ENCODE measurements at regions not wholly inside any gene's neighbourhood (a gene's known extent, or its start where the extent isn't known, plus 50 kb on each side); places are given as distances from the start of the nearest gene placed in this dataset.

GRCh38 chr12:47558625-47559345, 147.0 kb downstream of the RPAP3 start:
- no peak for DNase-seq

GRCh38 chr12:47557386-47557785, 148.4 kb downstream of the RPAP3 start:
- no peak for DNase-seq

GRCh38 chr12:47556261-47557030, 149.4 kb downstream of the RPAP3 start:
- DNase-seq, result no peak

- DNase-seq, result no peak
These were observed 151.7 kb downstream of the RPAP3 start for GRCh38 chr12:47554046-47554653.

- DNase-seq, result no peak
These were observed 152.6 kb downstream of the RPAP3 start for GRCh38 chr12:47553266-47553665.

GRCh38 chr12:47551426-47551851, 154.4 kb downstream of the RPAP3 start:
- no peak for DNase-seq

- no peak for DNase-seq
These were observed 156.6 kb downstream of the RPAP3 start for GRCh38 chr12:47549258-47549657.

- no peak for DNase-seq
These were observed 157.4 kb downstream of the RPAP3 start for GRCh38 chr12:47548401-47548800.

- no peak for DNase-seq
These were observed 158.8 kb downstream of the RPAP3 start for GRCh38 chr12:47547077-47547476.

GRCh38 chr12:47545938-47546609, 159.8 kb downstream of the RPAP3 start:
- no peak for DNase-seq

GRCh38 chr12:47534695-47535094, 171.1 kb downstream of the RPAP3 start:
- DNase-seq, result no peak

- no peak for DNase-seq
These were observed 175.8 kb downstream of the RPAP3 start for GRCh38 chr12:47530050-47530449.

- no peak for DNase-seq
These were observed 178.0 kb downstream of the RPAP3 start for GRCh38 chr12:47527816-47528215.

GRCh38 chr12:47520029-47520428, 185.8 kb downstream of the RPAP3 start:
- no peak for DNase-seq

GRCh38 chr12:47517122-47517521, 188.7 kb downstream of the RPAP3 start:
- DNase-seq, result no peak

- DNase-seq, result no peak
These were observed 196.4 kb downstream of the RPAP3 start for GRCh38 chr12:47509398-47509851.

- no peak for DNase-seq
These were observed 198.6 kb downstream of the RPAP3 start for GRCh38 chr12:47507221-47507620.

GRCh38 chr12:47504775-47505446, 200.9 kb downstream of the RPAP3 start:
- no peak for DNase-seq

GRCh38 chr12:47493801-47494200, 212.0 kb downstream of the RPAP3 start:
- no peak for DNase-seq

GRCh38 chr12:47491516-47492305, 214.1 kb downstream of the RPAP3 start:
- DNase-seq, result no peak

GRCh38 chr12:47488888-47489287, 216.9 kb downstream of the RPAP3 start:
- DNase-seq, result no peak

- DNase-seq, result no peak
These were observed 224.8 kb downstream of the RPAP3 start for GRCh38 chr12:47481041-47481440.

Data from activated gamma-delta T cell (primary cell).